Jurkat, Clone E6-1 (cell line): ENCODE measurements at regions not wholly inside any gene's neighbourhood (a gene's known extent, or its start where the extent isn't known, plus 50 kb on each side); places are given as distances from the start of the nearest gene placed in this dataset.
A peak's percentile ranks its signal among the peaks of the same experiment; 100 is the strongest.
"Not testable (repeated sequence)": the region's sequence is repeated elsewhere in the genome, so short reads cannot be mapped to it uniquely, and the experiment has no call there.

Experiments
- DNase-seq: peaks from one replicate; pipeline ENCODE4 v3.0.0-alpha.2; 2011; ENCODE audit warnings: low read depth, low spot score
- H3K4me3 ChIP-seq: 2 replicates; pipeline ENCODE4 v1.5.1; 2011; ENCODE audit warnings: mild to moderate bottlenecking, low read length, control low read depth, moderate library complexity

- no peak for DNase-seq
- H3K4me3 ChIP-seq, result no peak overlapping the region
Observed at GRCh38 chr6:69623357-69623756, 173.5 kb downstream of the LMBRD1 start.

GRCh38 chr6:69622924-69623323, 173.9 kb downstream of the LMBRD1 start:
- DNase-seq, result no peak
- no peak overlapping the region for H3K4me3 ChIP-seq

GRCh38 chr6:69622230-69622629, 174.6 kb downstream of the LMBRD1 start:
- no peak overlapping the region for H3K4me3 ChIP-seq
- no peak for DNase-seq

GRCh38 chr6:69617163-69617562, 179.6 kb downstream of the LMBRD1 start:
- no peak for DNase-seq
- H3K4me3 ChIP-seq, result no peak overlapping the region

- H3K4me3 ChIP-seq, result no peak overlapping the region
- DNase-seq, result no peak
Observed at GRCh38 chr6:69609836-69610472, 186.9 kb downstream of the LMBRD1 start.

- H3K4me3 ChIP-seq, result no peak overlapping the region
- no peak for DNase-seq
Observed at GRCh38 chr6:69601132-69601531, 195.7 kb downstream of the LMBRD1 start.

GRCh38 chr6:69594405-69594804, 202.4 kb downstream of the LMBRD1 start:
- no peak for DNase-seq

GRCh38 chr6:69593706-69594105, 203.1 kb downstream of the LMBRD1 start:
- no peak overlapping the region for H3K4me3 ChIP-seq
- DNase-seq, result no peak

More at GRCh38 chr6:69594405-69594804, 202.4 kb downstream of the LMBRD1 start:
- no peak overlapping the region for H3K4me3 ChIP-seq

GRCh38 chr6:69589626-69590025, 207.2 kb downstream of the LMBRD1 start:
- no peak overlapping the region for H3K4me3 ChIP-seq
- DNase-seq, result no peak

GRCh38 chr6:69584913-69585729, 211.7 kb downstream of the LMBRD1 start:
- DNase-seq, result peak; percentile 37
- H3K4me3 ChIP-seq, result no peak overlapping the region

- DNase-seq, result no peak
- no peak overlapping the region for H3K4me3 ChIP-seq
Observed at GRCh38 chr6:69584536-69584912, 212.3 kb downstream of the LMBRD1 start.

- no peak for DNase-seq
- H3K4me3 ChIP-seq, result no peak overlapping the region
Observed at GRCh38 chr6:69581581-69581980, 215.2 kb downstream of the LMBRD1 start.

- no peak for DNase-seq
- H3K4me3 ChIP-seq, result no peak overlapping the region
Observed at GRCh38 chr6:69580706-69581105, 216.1 kb downstream of the LMBRD1 start.

GRCh38 chr6:69578361-69578890, 218.4 kb downstream of the LMBRD1 start:
- DNase-seq, result no peak
- no peak overlapping the region for H3K4me3 ChIP-seq

GRCh38 chr6:69571234-69571633, 225.6 kb downstream of the LMBRD1 start:
- no peak for DNase-seq
- no peak overlapping the region for H3K4me3 ChIP-seq

- no peak for DNase-seq
- H3K4me3 ChIP-seq, result no peak overlapping the region
Observed at GRCh38 chr6:69570106-69570505, 226.7 kb downstream of the LMBRD1 start.

GRCh38 chr6:69560597-69560996, 236.2 kb downstream of the LMBRD1 start:
- DNase-seq, H3K4me3 ChIP-seq: not testable (repeated sequence)

GRCh38 chr6:69555088-69555638, 241.6 kb downstream of the LMBRD1 start:
- H3K4me3 ChIP-seq, result no peak overlapping the region
- no peak for DNase-seq

GRCh38 chr6:69542494-69542893, 254.3 kb downstream of the LMBRD1 start:
- no peak overlapping the region for H3K4me3 ChIP-seq
- DNase-seq, result no peak

GRCh38 chr6:69527921-69528476, 268.8 kb downstream of the LMBRD1 start:
- DNase-seq, result no peak
- no peak overlapping the region for H3K4me3 ChIP-seq
